Muscle layer of duodenum (tissue), 2 donors: ENCODE measurements at regions not wholly inside any gene's neighbourhood (a gene's known extent, or its start where the extent isn't known, plus 50 kb on each side); places are given as distances from the start of the nearest gene placed in this dataset.

Source experiments
- H3K27ac ChIP-seq: one replicate; pipeline ENCODE4 v1.7.0; 2013; ENCODE audit warnings: mild to moderate bottlenecking, low read length
- H3K27me3 ChIP-seq: one replicate; pipeline ENCODE4 v1.7.0; 2013; ENCODE audit warnings: low read depth, mild to moderate bottlenecking, control low read depth, low read length
- H3K36me3 ChIP-seq, 2 donors: one replicate each; pipeline ENCODE4 v1.7.0; 2013; ENCODE audit warnings: low read length in 2 of 2, control low read depth in 1 of 2, mild to moderate bottlenecking in 1 of 2; ENCODE audit not compliant: insufficient read depth in 2 of 2, control insufficient read depth in 1 of 2
- H3K4me1 ChIP-seq, 2 donors: one replicate each; pipeline ENCODE4 v1.7.0; 2013; ENCODE audit warnings: low read length in 2 of 2, mild to moderate bottlenecking in 2 of 2, control low read depth in 1 of 2, moderate library complexity in 1 of 2; ENCODE audit not compliant: insufficient read depth in 2 of 2, control insufficient read depth in 1 of 2
- H3K4me3 ChIP-seq, 2 donors: one replicate each; pipeline ENCODE4 v1.7.0; 2013; ENCODE audit warnings: low read length in 2 of 2, low read depth in 1 of 2, mild to moderate bottlenecking in 1 of 2
- H3K9me3 ChIP-seq, 2 donors: one replicate each; pipeline ENCODE4 v1.7.0; 2013; ENCODE audit warnings: low read length in 2 of 2, control low read depth in 1 of 2, mild to moderate bottlenecking in 1 of 2; ENCODE audit not compliant: control insufficient read depth in 1 of 2
- donor health status: healthy.

DNA sequence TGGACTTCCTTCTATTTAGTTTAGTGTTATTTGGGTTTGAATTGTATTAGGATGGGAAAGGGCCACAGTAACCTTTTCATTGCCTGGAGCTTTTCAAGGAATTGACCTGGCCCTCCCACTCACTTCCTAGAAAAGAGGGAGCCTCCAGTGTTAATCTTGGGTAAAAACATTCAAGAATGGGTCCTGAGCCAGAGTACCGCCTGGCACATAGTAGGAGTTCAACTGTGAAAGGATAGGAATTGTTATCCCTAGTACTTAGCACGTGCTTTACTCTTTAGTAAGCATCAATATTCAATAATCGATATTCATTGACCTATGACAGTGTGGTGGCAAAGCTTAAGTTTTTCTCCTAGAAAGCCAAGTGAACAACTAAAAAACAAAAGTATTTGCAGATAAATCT lies 179.9 kb downstream of the IRS1 start:
- H3K36me3 ChIP-seq, result no peaks in the 10 kb centered on the region
- no peaks in the 10 kb centered on the region for H3K27me3 ChIP-seq
- H3K4me1 ChIP-seq, result peaks cover 0 to 11% of the 10 kb centered on the region in 2 donors
- no peaks in the 10 kb centered on the region for H3K9me3 ChIP-seq
- H3K27ac ChIP-seq, result no peak overlapping the region
- no peak overlapping the region for H3K4me3 ChIP-seq

DNA sequence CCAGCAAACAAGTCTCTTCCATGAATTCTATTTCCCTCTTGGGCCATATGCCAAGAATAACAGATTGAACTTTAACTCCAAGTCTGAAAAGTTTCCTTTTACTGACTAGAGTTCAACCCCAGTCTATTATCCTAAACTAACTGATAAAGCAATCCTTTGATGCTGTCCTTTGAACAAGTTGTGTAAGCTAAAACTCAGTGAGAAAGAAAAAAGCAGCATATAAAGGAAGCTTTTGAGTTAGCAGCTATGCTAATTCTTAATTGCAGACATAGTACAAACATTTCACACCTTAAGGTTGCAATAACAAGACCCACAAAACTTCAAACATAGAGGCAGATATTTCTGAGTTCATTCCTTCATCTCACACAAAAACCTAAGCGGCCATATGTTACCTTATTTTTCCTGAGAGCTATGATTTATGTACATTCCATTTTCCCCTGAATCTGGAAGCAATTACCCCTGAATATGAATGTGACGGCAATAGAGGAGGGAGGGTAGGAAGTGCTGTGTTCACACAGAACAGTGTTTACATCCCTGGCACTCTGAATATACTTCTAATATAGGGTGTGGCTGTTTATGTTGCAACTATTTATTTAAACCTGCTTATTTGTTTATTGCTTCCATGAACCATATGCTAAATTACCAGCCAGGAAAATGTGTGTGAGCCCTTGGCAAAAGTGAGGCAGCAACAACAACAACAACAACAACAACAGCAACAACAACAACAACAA lies 180.6 kb downstream of the IRS1 start:
- H3K27ac ChIP-seq, result no peak overlapping the region
- no peaks in the 10 kb centered on the region for H3K9me3 ChIP-seq

DNA sequence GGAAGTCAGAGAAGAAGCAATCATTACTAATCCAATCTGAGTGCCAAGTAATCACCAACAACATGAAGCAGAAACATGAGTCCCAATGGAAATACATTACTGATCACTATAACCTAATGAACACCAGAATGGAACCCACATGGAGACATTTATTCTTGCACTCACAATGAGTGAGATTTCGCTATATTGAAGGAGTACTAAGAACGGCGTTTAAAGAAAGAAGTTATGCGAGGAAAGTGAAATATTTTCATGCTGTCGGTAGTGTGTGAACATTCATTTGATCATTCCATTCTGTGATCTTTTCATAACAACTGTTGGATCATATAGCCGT lies 181.1 kb downstream of the IRS1 start:
- no peak overlapping the region for H3K27ac ChIP-seq
- peaks cover 0 to 6% of the 10 kb centered on the region in 2 donors for H3K4me1 ChIP-seq
- H3K27me3 ChIP-seq, result no peaks in the 10 kb centered on the region
- H3K4me3 ChIP-seq, result no peak overlapping the region
- H3K36me3 ChIP-seq, result no peaks in the 10 kb centered on the region
- no peaks in the 10 kb centered on the region for H3K9me3 ChIP-seq

More for the DNA sequence above, 180.6 kb downstream of the IRS1 start:
- Histone ChIP-seq H3K27me3 (no peaks in the 10 kb centered on the region), H3K4me3 (no peak overlapping the region), H3K4me1 (peaks cover 0 to 11% of the 10 kb centered on the region in 2 donors), H3K36me3 (no peaks in the 10 kb centered on the region)

DNA sequence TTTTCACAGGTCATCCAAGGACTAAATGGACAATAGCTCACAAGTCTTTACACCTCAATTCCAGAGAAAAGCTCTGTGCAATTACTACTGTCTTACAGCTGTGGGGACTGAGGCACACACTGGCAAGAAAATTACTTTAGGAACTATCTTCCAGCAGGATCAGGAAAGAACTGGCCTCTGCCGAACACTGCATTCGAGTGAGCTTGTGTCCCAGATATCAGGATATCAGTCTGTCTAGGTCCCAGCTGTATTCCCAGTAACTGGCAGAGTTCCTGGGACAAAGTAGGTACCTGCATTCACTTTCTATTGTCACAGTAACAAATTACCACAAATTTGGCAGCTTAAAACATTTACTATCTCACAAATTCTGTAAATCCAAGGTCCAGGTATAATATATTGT lies 183.7 kb downstream of the IRS1 start:
- Histone ChIP-seq H3K4me1 (no peaks in the 10 kb centered on the region), H3K9me3 (no peaks in the 10 kb centered on the region), H3K27ac (no peak overlapping the region), H3K27me3 (no peaks in the 10 kb centered on the region), H3K4me3 (no peak overlapping the region), H3K36me3 (no peaks in the 10 kb centered on the region)

DNA sequence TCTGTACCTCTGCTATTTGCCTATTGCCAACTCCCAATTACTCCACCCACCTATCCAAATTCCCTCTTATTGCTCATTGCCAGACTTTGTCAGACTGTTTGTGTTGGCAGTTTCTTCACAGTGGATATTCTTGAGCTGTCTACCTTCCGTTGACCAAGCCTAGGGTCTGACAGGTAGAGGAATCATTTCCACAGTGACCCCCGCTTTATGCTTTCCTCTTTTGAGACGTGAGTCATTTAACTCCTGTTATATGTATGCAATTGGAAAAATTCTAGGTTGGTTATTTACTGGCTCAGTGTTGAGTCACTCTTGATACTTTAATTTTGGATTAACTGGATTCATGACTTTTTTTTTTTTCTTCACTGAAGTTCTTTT lies 187.7 kb downstream of the IRS1 start:
- Histone ChIP-seq H3K9me3 (no peaks in the 10 kb centered on the region), H3K27me3 (no peaks in the 10 kb centered on the region), H3K36me3 (no peaks in the 10 kb centered on the region), H3K4me3 (no peak overlapping the region), H3K4me1 (no peaks in the 10 kb centered on the region), H3K27ac (no peak overlapping the region)

DNA sequence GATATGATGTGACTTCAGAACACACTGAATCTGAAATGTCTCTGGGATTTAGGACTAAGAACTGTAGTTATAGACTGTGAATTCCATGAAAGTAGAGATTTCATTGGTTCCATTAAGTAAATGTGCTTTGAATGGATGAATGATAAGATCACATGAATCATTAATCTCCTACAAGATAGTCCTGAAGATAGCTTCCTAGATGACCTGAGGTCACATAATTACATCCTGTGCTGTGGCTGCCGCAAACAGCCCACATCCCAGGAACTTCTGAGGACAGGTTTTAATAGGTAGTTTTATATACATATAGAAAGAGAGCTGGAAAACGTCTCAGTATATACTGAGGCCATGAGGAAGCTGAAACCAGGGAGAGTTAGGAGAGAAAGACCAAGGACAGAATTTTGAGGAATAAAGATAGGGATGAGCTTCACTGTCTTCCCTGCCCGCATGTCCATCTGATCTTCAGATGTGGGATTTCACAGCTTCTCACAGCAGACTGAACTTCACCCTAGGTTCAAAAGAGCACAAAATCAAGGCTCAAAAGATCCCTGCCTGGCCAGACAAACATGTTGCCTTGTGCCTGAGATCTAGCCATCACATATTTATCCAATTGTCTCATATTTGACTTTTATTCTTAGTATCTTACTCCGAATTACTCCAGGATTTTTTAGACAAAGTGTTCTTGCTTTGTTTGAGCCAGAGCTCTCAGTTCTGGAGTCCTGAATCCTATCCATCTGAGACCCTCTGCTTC lies 188.2 kb downstream of the IRS1 start:
- H3K9me3 ChIP-seq, result no peaks in the 10 kb centered on the region
- no peaks in the 10 kb centered on the region for H3K36me3 ChIP-seq
- no peaks in the 10 kb centered on the region for H3K27me3 ChIP-seq
- H3K4me3 ChIP-seq, result no peak overlapping the region
- no peaks in the 10 kb centered on the region for H3K4me1 ChIP-seq
- no peak overlapping the region for H3K27ac ChIP-seq

DNA sequence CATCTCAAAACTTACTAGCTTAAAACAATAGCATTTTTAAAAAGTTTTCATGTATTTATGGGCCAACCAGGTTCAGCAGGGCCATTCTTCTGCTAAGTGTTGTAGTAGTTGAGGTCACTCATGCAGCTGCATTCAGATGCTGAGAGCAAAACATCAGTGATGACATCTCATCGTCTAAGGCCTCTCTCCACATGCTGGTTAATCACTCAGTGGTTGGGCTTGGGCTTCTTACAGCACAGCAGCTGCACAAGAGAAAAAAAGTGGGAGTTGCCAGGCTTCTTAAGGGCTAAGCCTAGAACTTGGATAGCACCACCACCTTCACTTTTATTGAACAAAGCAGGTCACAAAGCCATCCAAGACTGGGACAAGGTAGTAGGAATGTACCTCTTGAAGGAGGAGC lies 190.3 kb downstream of the IRS1 start:
- Histone ChIP-seq H3K4me3 (no peak overlapping the region), H3K4me1 (no peaks in the 10 kb centered on the region), H3K27ac (no peak overlapping the region), H3K9me3 (no peaks in the 10 kb centered on the region), H3K36me3 (no peaks in the 10 kb centered on the region), H3K27me3 (no peaks in the 10 kb centered on the region)

DNA sequence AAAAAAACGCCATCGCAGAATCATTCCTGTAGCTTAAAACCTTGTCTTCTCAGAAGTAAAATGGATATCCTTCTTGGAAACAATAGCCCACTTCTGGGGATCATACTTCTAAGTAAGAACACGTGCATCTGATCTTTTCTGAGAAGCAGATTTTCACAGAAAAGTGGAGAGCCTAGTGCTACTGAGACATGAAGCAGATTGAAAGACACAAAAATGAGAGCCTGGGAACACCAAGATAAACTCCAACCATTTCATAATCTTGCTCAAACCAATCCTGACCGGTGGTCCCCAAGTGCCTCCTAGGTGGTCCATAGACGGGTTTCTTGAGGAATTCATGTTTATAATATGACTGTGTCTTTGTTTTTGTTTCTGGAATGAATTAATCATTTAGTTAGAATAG lies 191.2 kb downstream of the IRS1 start:
- Histone ChIP-seq H3K9me3 (no peaks in the 10 kb centered on the region), H3K4me1 (peaks cover 0 to 2% of the 10 kb centered on the region in 2 donors), H3K27ac (no peak overlapping the region), H3K4me3 (no peak overlapping the region), H3K27me3 (no peaks in the 10 kb centered on the region), H3K36me3 (no peaks in the 10 kb centered on the region)

DNA sequence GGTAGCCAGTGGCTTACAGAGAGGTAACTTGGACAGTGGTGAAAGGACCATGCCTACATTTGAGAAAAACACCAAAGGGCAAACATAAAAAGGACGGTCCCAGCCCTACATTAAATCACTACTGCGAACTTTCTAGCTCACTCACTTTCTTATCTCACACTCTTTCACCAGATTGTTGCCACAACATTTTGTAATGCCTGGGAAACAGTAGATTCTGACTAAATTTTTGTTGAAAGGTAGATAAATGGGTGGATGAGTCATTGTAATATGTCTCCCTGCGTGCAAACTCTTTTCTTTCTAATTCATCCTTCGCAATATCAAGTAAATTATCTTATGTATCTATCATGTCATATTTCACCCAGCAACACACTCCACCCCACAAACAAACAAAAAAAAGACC lies 192.2 kb downstream of the IRS1 start:
- H3K4me1 ChIP-seq, result peaks cover 0 to 4% of the 10 kb centered on the region in 2 donors

DNA sequence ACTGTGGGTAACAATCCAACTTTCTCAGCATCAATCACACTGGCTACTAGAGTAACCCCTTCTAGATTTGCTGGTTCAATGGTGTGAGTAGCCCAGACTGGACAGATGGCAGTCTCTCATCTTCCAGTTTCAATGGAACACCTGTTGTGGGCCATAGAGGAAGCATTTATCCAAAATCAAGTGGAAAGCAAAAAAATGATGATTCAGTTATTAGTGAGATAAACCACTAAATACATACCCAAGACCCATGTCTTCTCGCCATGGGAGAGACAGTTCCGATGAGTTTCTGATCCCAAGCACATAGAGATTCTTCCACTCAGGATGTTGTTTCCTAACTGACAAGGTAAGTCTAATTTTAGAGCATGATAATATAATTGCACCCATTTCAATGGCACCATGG lies 194.0 kb downstream of the IRS1 start:
- H3K27me3 ChIP-seq, result no peaks in the 10 kb centered on the region
- peaks cover 0 to 4% of the 10 kb centered on the region in 2 donors for H3K4me1 ChIP-seq
- no peaks in the 10 kb centered on the region for H3K9me3 ChIP-seq
- H3K4me3 ChIP-seq, result no peak overlapping the region
- no peak overlapping the region for H3K27ac ChIP-seq
- H3K36me3 ChIP-seq, result no peaks in the 10 kb centered on the region

More for the DNA sequence above, 192.2 kb downstream of the IRS1 start:
- Histone ChIP-seq H3K27ac (no peak overlapping the region), H3K27me3 (no peaks in the 10 kb centered on the region), H3K9me3 (no peaks in the 10 kb centered on the region), H3K4me3 (no peak overlapping the region), H3K36me3 (no peaks in the 10 kb centered on the region)

DNA sequence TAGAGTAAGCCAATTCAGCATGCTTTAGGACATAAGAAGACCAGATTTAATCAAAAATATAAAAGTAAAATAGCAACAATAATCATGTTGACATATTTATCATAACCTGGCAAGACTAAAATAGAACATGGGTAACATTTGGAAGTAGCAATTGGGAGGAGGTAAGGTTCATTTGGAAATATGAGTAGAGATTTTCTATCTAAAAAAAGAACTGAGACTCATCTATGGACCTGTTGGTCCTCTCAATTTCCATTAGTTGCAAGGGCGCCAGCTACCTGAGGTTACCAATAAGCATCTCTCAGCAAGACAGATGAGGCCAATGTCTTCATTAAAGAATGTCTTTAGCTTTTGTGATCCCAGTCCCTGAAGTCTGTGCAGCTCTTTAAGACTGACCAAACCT lies 196.0 kb downstream of the IRS1 start:
- no peak overlapping the region for H3K4me3 ChIP-seq
- no peaks in the 10 kb centered on the region for H3K36me3 ChIP-seq
- H3K4me1 ChIP-seq, result peaks cover 0 to 4% of the 10 kb centered on the region in 2 donors
- no peaks in the 10 kb centered on the region for H3K27me3 ChIP-seq
- no peak overlapping the region for H3K27ac ChIP-seq
- no peaks in the 10 kb centered on the region for H3K9me3 ChIP-seq
